ENCODE measurements at regions not wholly inside any gene's neighbourhood (a gene's known extent, or its start where the extent isn't known, plus 50 kb on each side); places are given as distances from the start of the nearest gene placed in this dataset.

- no peak overlapping the region for H3K4me3 ChIP-seq (ENCODE audit: low read length)
- no peaks in the 10 kb centered on the region for H3K36me3 ChIP-seq (ENCODE audit: control insufficient read depth, insufficient read depth, low read length)
- H3K9me3 Mint-ChIP-seq = peaks cover 52% of the 10 kb centered on the region
- H3K27me3 ChIP-seq (ENCODE audit: control insufficient read depth, insufficient read depth, low read length, poor library complexity, severe bottlenecking) = no peaks in the 10 kb centered on the region
- H3K4me3 Mint-ChIP-seq = no peak overlapping the region
- no peaks in the 10 kb centered on the region for H3K4me1 Mint-ChIP-seq
- H3K9ac ChIP-seq (ENCODE audit: extremely low read depth, low read length, poor library complexity, severe bottlenecking) = no peak overlapping the region
- H3K27ac Mint-ChIP-seq = no peak overlapping the region
- H3K36me3 Mint-ChIP-seq (ENCODE audit: low read depth) = peaks cover 18% of the 10 kb centered on the region
- peaks cover 9% of the 10 kb centered on the region for H3K27me3 Mint-ChIP-seq (ENCODE audit: insufficient read depth)
- H3K4me1 ChIP-seq (ENCODE audit: control insufficient read depth, insufficient read depth, low read length) = no peaks in the 10 kb centered on the region
- H3K27ac ChIP-seq (ENCODE audit: low read depth, low read length) = no peak overlapping the region
- H3K9me3 ChIP-seq (ENCODE audit: control insufficient read depth, low read length) = peaks cover 39% of the 10 kb centered on the region
- no peak for DNase-seq
- no peak for TF ChIP-seq CTCF (conservative IDR thresholded peaks at IDR 0.05)
- 94% methylated on average over 9 to 10 of the region's 10 CpGs for WGBS, 2 experiments (ENCODE audit: insufficient coverage in 1 of 2, insufficient read length in 1 of 2)
Observed at GRCh38 chr14:61116369-61116768, 135.3 kb downstream of the SLC38A6 start.

GRCh38 chr14:61113561-61114225 lies 132.6 kb downstream of the SLC38A6 start:
- no peak overlapping the region for H3K27ac ChIP-seq (ENCODE audit: low read depth, low read length)
- no peak overlapping the region for H3K9ac ChIP-seq (ENCODE audit: extremely low read depth, low read length, poor library complexity, severe bottlenecking)
- no peak overlapping the region for H3K4me3 ChIP-seq (ENCODE audit: low read length)
- H3K36me3 Mint-ChIP-seq (ENCODE audit: low read depth) = peaks cover 12% of the 10 kb centered on the region
- H3K4me3 Mint-ChIP-seq = no peak overlapping the region
- no peaks in the 10 kb centered on the region for H3K27me3 ChIP-seq (ENCODE audit: control insufficient read depth, insufficient read depth, low read length, poor library complexity, severe bottlenecking)
- H3K9me3 ChIP-seq (ENCODE audit: control insufficient read depth, low read length) = peaks cover 22% of the 10 kb centered on the region
- H3K27me3 Mint-ChIP-seq (ENCODE audit: insufficient read depth) = peaks cover 13% of the 10 kb centered on the region
- peaks cover 40% of the 10 kb centered on the region for H3K9me3 Mint-ChIP-seq
- 62 to 72% methylated on average over 6 of the region's 6 CpGs for WGBS, 2 experiments (ENCODE audit: insufficient coverage in 1 of 2, insufficient read length in 1 of 2)
- H3K4me1 Mint-ChIP-seq = peaks cover 4% of the 10 kb centered on the region
- no peaks in the 10 kb centered on the region for H3K4me1 ChIP-seq (ENCODE audit: control insufficient read depth, insufficient read depth, low read length)
- DNase-seq = no peak
- H3K27ac Mint-ChIP-seq = no peak overlapping the region
- no peak for TF ChIP-seq CTCF (conservative IDR thresholded peaks at IDR 0.05)
- no peaks in the 10 kb centered on the region for H3K36me3 ChIP-seq (ENCODE audit: control insufficient read depth, insufficient read depth, low read length)

GRCh38 chr14:61112506-61112905 lies 131.5 kb downstream of the SLC38A6 start:
- Histone ChIP-seq H3K9me3 (ENCODE audit: control insufficient read depth, low read length) (peaks cover 22% of the 10 kb centered on the region), H3K27ac (ENCODE audit: low read depth, low read length) (no peak overlapping the region), H3K27me3 (ENCODE audit: control insufficient read depth, insufficient read depth, low read length, poor library complexity, severe bottlenecking) (no peaks in the 10 kb centered on the region), H3K36me3 (ENCODE audit: control insufficient read depth, insufficient read depth, low read length) (no peaks in the 10 kb centered on the region), H3K9ac (ENCODE audit: extremely low read depth, low read length, poor library complexity, severe bottlenecking) (no peak overlapping the region), H3K4me1 (ENCODE audit: control insufficient read depth, insufficient read depth, low read length) (no peaks in the 10 kb centered on the region), H3K4me3 (ENCODE audit: low read length) (no peak overlapping the region)
- Mint-ChIP-seq H3K4me3 (no peak overlapping the region), H3K4me1 (peaks cover 4% of the 10 kb centered on the region), H3K9me3 (peaks cover 40% of the 10 kb centered on the region), H3K36me3 (ENCODE audit: low read depth) (peaks cover 12% of the 10 kb centered on the region), H3K27ac (no peak overlapping the region), H3K27me3 (ENCODE audit: insufficient read depth) (peaks cover 13% of the 10 kb centered on the region)
- DNase-seq = no peak
- TF ChIP-seq CTCF (conservative IDR thresholded peaks at IDR 0.05) = no peak
- 84 to 90% methylated on average over 5 of the region's 5 CpGs for WGBS, 2 experiments (ENCODE audit: insufficient coverage in 1 of 2, insufficient read length in 1 of 2)
